ENCODE measurements at regions not wholly inside any gene's neighbourhood (a gene's known extent, or its start where the extent isn't known, plus 50 kb on each side); places are given as distances from the start of the nearest gene placed in this dataset.

DNA sequence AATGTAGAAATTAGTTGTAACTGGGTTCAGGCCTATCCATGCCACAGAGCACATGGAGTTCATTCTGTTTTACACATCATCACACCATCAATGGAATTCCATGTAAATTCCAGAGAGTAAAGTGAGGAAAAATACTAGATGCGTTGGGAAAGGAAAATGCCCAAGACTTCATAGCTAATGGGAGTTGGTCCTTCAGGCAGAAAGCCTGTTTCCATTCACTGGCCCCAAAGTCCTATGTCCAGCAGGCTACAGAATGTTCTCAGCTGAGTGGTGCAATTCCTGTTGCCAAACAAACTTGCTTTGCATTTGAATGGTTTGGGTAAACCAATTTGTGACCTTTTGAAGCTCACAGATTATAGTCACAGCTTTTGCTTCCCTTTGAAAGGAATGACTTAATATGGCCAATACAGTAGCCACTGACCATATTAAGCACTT, 164.6 kb upstream of the PFN2 start:
- no peak overlapping the region for H3K4me3 ChIP-seq (IDR thresholded peaks at IDR 0.05; ENCODE audit: insufficient read depth, low read depth, low read length)
- no peaks in the 10 kb centered on the region for H4K20me1 ChIP-seq (ENCODE audit: insufficient read depth)
- H3K27me3 ChIP-seq (ENCODE audit: insufficient read depth, low read depth) = no peaks in the 10 kb centered on the region
- no peak overlapping the region for H3K27ac ChIP-seq
- no peaks in the 10 kb centered on the region for H3K36me3 ChIP-seq (ENCODE audit: insufficient read depth)
- H3K4me2 ChIP-seq = no peak overlapping the region
- no peaks in the 10 kb centered on the region for H3K79me2 ChIP-seq (ENCODE audit: insufficient read depth, low read depth)
- no peaks in the 10 kb centered on the region for H3K4me1 ChIP-seq (ENCODE audit: low read depth, poor library complexity, severe bottlenecking)
- no peak overlapping the region for H2AFZ ChIP-seq (ENCODE audit: low read depth)
- TF ChIP-seq, protein P1, sequence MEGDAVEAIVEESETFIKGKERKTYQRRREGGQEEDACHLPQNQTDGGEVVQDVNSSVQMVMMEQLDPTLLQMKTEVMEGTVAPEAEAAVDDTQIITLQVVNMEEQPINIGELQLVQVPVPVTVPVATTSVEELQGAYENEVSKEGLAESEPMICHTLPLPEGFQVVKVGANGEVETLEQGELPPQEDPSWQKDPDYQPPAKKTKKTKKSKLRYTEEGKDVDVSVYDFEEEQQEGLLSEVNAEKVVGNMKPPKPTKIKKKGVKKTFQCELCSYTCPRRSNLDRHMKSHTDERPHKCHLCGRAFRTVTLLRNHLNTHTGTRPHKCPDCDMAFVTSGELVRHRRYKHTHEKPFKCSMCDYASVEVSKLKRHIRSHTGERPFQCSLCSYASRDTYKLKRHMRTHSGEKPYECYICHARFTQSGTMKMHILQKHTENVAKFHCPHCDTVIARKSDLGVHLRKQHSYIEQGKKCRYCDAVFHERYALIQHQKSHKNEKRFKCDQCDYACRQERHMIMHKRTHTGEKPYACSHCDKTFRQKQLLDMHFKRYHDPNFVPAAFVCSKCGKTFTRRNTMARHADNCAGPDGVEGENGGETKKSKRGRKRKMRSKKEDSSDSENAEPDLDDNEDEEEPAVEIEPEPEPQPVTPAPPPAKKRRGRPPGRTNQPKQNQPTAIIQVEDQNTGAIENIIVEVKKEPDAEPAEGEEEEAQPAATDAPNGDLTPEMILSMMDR (conservative IDR thresholded peaks at IDR 0.05; ENCODE audit: low read depth, low read length) = no peak
- no peak overlapping the region for H3K9ac ChIP-seq

DNA sequence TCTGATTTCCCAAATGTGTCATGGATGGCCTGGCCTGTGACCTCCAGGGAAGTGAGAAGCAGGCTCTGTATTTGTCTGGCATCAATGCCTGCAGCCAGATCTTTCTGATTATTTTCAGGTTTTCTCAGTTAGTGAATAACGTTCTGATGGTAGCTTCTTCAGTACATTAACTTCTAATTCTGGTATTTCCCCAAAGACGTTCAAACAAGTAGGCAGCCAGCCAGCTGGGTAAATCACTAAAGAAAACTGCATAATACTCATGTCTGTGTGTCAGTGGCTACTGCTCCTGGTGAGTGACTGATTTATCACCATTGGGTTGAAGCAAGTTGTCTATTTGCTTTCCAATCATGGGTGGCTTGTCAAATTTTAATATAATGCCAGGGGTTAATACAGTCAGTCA, 162.6 kb upstream of the PFN2 start:
- H3K27me3 ChIP-seq (ENCODE audit: insufficient read depth, low read depth) = no peaks in the 10 kb centered on the region
- no peak overlapping the region for H3K4me3 ChIP-seq (IDR thresholded peaks at IDR 0.05; ENCODE audit: insufficient read depth, low read depth, low read length)
- no peak overlapping the region for H3K9ac ChIP-seq
- H4K20me1 ChIP-seq (ENCODE audit: insufficient read depth) = no peaks in the 10 kb centered on the region
- no peak overlapping the region for H2AFZ ChIP-seq (ENCODE audit: low read depth)
- TF ChIP-seq, protein P1 (conservative IDR thresholded peaks at IDR 0.05; ENCODE audit: low read depth, low read length) = no peak
- no peaks in the 10 kb centered on the region for H3K36me3 ChIP-seq (ENCODE audit: insufficient read depth)
- H3K4me2 ChIP-seq = no peak overlapping the region
- no peak overlapping the region for H3K27ac ChIP-seq
- H3K4me1 ChIP-seq (ENCODE audit: low read depth, poor library complexity, severe bottlenecking) = no peaks in the 10 kb centered on the region
- H3K79me2 ChIP-seq (ENCODE audit: insufficient read depth, low read depth) = no peaks in the 10 kb centered on the region

DNA sequence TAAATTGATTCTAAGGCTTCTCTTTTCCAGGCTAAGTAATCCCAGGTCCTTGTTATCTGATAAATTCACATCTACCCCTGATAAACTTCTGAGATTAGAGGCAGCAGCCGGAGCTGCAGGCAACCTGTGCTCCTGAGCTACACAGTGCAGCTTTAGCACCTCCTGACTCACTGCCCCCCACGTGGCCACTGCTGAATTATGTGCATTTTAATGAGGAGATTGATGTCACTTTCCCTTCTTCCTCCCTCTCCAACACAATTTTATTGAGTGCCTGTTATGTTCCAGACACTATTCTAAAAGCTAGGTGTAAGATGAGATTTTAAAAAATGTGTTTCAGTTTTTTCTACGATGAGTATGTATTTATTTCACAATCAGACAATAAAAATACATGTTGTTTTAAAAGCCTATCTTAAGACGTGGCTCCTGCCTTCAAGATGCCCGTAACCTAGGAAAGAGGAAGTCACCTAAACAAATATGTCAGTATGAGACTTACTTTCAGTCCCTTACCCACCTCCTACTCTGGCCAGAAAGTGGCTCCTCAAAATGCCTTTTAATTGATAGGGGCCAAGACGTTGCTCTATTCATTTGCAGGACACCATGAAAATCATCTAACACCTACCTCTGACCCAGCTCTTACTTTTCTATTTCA, 161.5 kb upstream of the PFN2 start:
- Histone ChIP-seq H3K4me2 (no peak overlapping the region), H3K27ac (no peak overlapping the region), H3K4me1 (ENCODE audit: low read depth, poor library complexity, severe bottlenecking) (no peaks in the 10 kb centered on the region), H2AFZ (ENCODE audit: low read depth) (no peak overlapping the region), H3K9ac (no peak overlapping the region), H3K27me3 (ENCODE audit: insufficient read depth, low read depth) (no peaks in the 10 kb centered on the region), H3K36me3 (ENCODE audit: insufficient read depth) (no peaks in the 10 kb centered on the region), H3K79me2 (ENCODE audit: insufficient read depth, low read depth) (no peaks in the 10 kb centered on the region), H3K4me3 (IDR thresholded peaks at IDR 0.05; ENCODE audit: insufficient read depth, low read depth, low read length) (no peak overlapping the region), H4K20me1 (ENCODE audit: insufficient read depth) (no peaks in the 10 kb centered on the region)
- TF ChIP-seq, protein P1 (conservative IDR thresholded peaks at IDR 0.05; ENCODE audit: low read depth, low read length) = no peak

DNA sequence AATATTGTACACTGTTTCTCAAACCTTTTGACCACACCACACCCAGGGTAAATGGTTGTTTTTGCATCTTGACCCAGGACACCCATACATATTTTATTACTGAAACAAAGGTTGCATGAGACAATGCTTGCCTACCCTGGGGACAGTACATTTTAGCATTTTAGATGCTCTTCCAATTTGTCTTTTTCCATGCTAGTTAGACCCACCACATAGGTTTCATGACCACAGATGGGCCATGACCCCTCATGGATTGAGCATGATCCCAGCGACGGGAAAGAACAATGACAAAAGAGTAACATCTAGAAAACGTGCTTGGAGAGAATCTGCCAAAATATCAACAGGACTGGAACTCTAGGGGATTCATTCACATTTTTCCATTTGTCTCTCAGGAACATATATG, 161.0 kb upstream of the PFN2 start:
- H3K4me1 ChIP-seq (ENCODE audit: low read depth, poor library complexity, severe bottlenecking) = no peaks in the 10 kb centered on the region
- TF ChIP-seq, protein P1 (conservative IDR thresholded peaks at IDR 0.05; ENCODE audit: low read depth, low read length) = no peak

More for the DNA sequence above, 161.0 kb upstream of the PFN2 start:
- Histone ChIP-seq H3K4me3 (IDR thresholded peaks at IDR 0.05; ENCODE audit: insufficient read depth, low read depth, low read length) (no peak overlapping the region), H3K27me3 (ENCODE audit: insufficient read depth, low read depth) (no peaks in the 10 kb centered on the region), H3K36me3 (ENCODE audit: insufficient read depth) (no peaks in the 10 kb centered on the region), H3K27ac (no peak overlapping the region), H3K79me2 (ENCODE audit: insufficient read depth, low read depth) (no peaks in the 10 kb centered on the region), H3K4me2 (no peak overlapping the region), H4K20me1 (ENCODE audit: insufficient read depth) (no peaks in the 10 kb centered on the region), H2AFZ (ENCODE audit: low read depth) (no peak overlapping the region), H3K9ac (no peak overlapping the region)

Measured in KMS-11 (cell line).